ENCODE measurements at regions not wholly inside any gene's neighbourhood (a gene's known extent, or its start where the extent isn't known, plus 50 kb on each side); places are given as distances from the start of the nearest gene placed in this dataset.
"Not testable (repeated sequence)": the region's sequence is repeated elsewhere in the genome, so short reads cannot be mapped to it uniquely, and the experiment has no call there.

DNA sequence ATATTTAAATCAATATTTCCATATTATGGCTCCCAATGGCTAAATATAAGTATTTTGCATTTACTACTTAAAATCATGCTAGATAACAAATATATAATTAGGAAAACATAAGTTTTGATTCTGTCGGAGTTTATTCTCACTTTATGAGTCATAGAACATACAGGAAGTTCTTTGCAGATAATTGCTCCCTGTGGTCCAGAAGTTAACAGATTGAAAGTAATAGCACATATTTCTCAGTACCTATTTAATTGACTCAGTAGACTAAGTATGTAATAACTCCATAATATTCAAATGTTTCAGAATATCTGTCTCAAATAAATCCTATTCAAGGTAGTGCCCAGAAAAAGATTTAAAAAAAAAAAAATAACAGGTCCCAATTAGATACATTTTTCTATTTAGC lies 806.0 kb upstream of the ATXN7L3B start:
- no peak for DNase-seq

DNA sequence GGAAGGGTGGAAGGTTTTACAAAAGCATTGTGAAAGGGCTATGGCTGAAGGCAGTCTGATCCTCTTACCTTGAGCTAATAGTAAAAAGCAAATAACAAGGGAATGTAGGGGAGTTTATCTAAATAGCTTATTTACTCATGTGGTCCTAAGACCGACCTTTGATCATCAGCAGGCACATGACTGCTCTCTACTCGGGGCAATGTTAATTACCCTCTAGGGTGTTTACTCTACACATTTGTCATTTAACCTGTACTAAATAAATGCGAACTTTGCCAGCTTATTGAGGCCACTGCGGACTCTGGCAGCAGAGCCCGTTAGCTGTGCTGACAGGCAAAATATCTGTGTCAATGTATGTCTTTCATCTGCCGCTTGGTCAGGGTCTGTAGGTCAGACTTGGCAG lies 768.3 kb upstream of the ATXN7L3B start:
- DNase-seq = no peak

DNA sequence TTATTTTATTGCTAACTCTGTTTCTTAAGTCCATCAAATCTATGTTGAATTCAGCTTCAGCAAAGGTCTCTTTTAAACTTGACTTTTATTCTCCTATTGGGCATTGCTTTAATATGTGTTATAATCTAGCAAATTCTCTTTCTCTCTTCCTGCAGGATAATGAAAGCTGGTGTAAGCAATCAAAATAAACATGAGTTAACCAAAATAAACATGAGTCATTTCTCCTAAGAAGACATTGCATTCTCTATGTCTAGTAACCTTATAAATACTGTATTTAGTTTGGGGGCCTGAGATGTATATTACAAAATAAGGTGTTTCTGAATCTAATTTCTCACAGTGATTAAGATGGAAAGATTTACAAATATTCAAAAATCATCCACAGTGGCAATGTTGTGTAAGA lies 739.1 kb upstream of the ATXN7L3B start:
- DNase-seq = no peak

DNA sequence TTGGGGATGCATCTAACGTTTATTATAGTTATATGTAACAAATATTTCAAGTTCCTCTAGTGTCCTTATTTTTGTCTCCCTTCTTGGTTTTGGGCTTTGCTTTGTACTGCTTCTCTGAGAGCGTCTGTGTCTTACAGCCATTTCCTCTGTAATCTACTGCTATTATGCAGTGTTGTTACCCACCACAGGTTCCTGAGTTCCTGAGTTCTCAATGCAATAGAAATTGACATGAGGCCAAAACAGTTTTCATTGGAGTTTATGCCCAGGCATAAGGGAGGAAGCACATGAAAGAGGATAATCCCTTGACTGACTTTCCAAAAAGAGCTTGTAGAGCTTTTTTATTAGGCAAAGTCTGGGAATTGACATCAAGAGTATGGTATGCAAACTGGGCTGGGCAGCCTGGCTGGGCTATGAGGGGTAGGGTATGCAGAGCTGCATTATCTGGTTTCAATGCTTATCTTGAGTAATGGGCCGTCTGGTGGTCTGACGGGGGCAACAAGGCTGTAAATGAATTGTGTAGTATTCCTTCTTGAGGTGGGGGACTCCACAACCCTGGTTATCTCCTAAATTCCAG lies 722.5 kb upstream of the ATXN7L3B start:
- no peak for DNase-seq

DNA sequence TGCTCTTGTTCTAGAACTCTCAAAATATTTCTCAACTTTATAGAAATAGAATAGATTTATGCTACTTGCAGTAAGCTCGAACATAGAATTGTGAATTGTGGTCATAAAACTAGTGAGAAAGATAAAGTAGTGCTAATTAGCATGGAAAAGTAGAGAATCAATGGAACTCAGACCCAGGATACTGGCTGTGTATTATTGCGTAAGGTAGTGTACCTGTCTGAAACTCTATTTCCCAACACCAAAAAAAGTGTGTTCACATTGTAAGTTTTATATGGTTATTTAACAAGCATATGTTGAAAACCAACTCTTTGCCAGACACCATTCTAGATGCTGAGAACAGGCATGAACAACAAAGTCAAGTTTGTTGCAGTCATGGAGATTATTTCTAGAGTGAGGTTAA lies 720.5 kb upstream of the ATXN7L3B start:
- DNase-seq = no peak

DNA sequence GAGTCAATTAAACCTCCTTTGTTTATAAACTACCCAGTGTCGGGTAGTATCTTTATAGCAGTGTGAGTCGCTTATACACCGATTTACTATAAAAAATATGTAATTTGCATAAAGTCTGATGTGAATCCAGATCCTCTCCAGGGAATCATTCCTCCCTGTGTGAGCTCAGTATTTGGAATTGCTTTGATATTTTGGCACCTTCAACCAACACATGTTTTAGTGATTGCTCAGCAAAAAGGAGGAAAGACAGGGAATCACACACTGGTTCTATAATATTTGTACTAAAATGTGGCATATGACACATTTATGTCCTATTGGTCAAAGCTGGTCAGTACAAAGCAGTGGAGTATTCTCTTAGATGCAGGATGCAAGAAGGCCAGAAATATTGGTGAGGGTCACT lies 703.9 kb upstream of the ATXN7L3B start:
- DNase-seq = no peak

DNA sequence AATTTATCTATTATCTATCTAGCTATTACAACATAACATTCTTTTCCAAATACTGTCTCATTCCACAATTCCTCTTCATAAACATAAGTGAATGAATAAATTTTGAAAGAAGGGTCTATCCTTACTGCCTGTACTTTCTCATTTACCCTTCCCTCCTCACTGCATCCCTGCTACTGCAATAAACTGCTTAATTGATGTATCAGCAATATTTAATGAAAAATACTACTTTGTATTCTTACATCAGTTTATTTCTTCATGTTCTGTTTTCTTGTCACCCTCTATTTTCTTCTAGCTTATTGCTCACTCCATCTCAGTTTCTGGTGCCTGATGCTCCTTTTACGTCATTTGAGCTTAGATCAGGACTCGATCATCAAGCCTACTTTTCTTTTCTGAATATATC lies 695.7 kb upstream of the ATXN7L3B start:
- DNase-seq = no peak

DNA sequence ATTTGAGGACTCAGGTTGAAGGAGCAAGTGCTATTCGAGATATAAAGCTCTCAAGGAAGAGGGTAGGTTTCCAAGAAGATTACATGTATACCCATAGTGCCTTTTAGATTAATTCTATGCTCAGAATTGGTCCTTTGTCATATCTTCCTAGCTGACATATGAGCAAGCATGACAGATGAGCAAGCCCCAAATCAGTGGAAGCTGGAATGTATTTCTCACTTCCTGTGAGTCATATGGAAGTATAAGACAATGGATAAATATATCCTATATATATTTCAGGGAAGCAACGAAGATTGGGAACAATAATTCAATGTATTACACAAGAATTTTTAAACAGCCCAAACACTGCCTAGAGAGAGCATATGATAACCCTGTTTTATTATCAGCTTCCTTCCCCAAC lies 674.1 kb upstream of the ATXN7L3B start:
- peak; percentile 22 for DNase-seq

DNA sequence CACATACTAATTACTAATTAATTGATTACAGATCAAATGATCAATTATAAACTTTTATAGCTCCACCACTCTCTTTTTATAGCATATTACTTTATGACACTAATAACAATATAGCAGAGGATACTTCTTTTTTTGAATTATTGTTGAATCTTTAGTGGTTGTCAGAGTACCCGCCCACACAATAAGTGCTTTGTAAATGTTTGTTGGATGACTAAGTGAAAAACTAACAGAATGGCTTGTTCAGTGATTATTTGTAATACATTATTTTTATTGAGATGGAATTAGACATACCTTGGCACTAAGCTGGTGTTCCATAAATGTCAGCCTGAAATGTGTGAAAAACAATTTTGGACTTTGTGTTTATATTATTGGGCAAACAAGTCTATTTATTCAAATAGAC lies 670.5 kb upstream of the ATXN7L3B start:
- no peak for DNase-seq

DNA sequence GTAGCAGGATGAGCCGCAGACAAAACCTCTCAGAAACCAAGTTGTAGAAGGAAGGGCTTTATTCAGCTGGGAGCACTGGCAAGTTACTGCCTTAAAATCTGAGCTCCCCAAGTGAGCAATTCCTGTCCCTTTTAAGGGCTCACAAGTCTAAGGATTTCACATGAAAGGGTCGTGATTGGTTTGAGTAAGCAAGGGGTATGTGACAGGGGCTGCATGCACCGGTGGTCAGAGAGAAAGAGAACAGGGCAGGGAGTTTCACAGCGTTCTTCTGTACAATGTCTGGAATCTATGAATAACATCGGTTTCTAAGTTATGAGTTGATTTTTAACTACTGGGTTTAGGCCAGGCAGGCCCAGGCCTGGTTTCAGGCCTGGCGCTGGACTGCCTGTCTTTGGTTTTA lies 660.3 kb upstream of the ATXN7L3B start:
- not testable (repeated sequence) for DNase-seq

DNA sequence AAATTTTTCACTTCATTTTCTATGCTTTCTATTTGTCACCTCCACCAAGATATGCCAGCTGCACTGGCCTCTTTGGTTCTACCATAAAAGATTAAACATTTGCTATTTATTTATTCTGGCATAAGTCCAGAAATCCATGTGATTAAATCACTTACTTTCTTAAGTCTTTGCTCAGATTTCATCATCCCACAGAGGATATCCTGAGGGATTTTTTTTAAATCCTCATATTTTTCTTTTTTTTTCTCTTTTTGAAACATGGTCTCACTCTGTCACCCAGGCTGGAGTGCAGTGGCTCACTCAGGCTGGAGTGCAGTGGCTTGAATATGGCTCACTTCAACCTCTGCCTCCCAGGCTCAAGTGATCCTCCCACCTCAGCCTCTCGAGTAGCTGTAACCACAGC lies 645.4 kb upstream of the ATXN7L3B start:
- no peak for DNase-seq

DNA sequence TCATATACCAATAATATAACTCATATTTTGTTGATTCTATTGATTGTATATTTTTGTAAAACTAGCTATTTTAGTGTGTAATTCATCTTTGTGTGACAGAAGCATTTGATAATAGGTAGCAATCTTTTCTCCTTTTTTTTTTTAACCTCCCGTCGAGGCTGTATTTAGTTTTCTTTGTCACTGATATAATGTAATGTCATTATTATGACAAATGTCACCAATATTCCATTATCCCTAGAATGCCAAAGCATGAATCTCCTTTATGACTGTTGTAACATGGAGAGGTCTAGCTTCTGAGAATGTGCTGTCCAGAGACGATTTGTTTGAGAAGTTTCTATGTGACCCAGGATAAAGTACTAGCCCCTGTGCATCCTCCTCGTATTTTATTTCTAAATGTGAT lies 639.0 kb upstream of the ATXN7L3B start:
- DNase-seq = no peak

DNA sequence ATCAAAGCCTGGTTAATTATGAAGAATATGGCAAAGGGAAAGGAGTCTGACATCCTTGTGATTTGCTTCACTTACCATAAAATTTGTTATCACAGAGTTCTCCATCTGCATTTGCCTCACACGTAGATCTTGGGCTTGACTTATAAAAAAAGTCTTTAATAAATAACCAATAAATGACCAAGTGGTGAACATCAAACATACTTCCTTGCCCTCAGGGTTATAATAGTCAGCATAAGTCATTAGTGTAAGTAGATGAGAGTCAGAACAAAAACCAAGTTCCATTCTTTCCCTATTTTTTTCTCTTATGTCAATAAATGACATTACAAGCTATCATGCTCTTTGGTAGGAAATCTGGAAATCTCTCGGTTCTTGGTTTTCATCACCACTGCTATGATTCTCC lies 635.4 kb upstream of the ATXN7L3B start:
- no peak for DNase-seq

DNA sequence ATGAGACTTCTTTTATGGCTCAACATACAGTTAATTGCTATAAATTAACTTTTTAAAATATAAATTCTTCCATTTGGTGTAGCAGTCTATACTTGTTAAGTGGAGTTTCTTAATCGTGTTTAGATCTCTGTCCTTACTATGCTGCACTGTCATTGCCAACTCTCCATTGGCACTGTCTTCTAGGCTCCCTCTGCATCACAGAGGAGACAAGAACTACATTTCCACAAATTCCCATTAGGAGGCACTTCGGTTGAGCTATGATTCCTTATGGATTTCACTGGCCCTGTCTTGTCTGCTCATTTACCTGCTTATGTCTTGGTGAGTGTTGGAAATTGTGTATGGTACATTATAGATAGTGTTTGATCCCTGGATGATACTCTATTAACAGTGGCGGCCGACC lies 630.9 kb upstream of the ATXN7L3B start:
- no peak for DNase-seq

DNA sequence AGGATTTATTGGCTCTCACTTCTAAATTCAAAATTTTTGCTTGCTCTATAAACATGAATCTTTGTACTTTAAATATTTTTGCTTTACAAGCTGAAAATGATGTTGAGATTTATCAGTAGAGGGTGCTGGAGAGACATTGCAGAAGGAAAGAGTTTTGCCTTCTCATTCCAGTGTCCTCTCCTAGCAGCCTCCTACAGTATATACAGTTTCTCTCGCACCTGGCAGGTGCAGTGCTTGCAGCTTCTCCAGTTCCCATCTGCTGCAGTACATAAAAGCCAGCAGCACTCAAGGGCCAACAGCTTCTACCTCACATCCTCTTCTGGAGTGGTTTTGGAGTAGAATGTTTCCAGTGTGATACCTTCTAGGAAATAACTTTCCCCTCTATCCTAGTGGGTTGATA lies 601.8 kb upstream of the ATXN7L3B start:
- DNase-seq = no peak

DNA sequence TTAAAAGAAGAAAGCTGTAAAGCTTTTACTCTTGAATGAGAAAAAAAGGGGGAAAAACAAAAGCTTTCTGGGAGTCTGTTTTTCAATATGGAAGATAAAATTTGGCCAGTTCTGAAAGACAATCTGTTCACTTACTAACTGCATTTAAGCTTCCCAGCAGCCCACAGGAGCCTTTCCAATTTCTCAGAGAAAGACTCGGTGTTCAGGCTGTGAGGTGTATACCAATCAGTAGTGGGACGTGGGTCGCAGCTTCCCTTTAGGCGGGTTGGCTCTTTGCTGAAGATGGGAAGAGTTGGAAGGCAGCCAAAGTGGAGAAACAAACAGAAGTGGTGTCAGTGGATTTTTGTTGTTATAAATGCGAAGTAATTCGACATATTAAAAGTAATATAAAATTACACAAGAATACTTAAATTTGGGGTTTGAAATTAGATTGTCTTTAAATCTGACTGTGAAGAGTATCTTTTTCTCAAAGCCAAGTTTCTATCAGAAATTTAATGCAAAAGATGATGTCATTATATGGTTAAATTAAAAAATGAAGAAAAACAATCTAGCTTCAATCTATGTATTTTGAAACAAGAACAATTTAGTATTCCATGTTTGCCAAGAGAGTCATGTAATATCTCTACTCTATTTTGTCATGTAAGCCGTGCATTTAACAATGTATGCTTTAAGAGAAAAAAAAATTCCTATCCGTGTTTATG lies 590.2 kb upstream of the ATXN7L3B start:
- no peak for DNase-seq

DNA sequence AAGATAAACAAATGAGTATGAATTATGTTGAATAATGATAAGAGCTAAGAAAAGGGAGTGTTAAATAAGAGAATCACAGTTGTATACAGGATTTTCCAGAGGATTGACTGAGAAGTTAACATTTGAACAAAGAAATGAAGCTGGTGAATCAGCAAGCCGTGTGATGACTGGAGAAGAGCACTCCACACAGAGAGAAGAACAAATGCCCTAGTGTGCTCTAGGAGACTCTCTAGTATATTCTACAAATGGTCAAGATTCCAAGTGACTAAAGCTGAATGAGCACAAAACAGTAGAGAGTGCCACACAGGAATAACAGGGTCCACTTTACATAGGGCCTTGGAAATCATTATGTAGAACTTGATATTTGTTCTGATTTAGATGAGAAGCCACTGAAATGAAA lies 587.1 kb upstream of the ATXN7L3B start:
- no peak for DNase-seq

DNA sequence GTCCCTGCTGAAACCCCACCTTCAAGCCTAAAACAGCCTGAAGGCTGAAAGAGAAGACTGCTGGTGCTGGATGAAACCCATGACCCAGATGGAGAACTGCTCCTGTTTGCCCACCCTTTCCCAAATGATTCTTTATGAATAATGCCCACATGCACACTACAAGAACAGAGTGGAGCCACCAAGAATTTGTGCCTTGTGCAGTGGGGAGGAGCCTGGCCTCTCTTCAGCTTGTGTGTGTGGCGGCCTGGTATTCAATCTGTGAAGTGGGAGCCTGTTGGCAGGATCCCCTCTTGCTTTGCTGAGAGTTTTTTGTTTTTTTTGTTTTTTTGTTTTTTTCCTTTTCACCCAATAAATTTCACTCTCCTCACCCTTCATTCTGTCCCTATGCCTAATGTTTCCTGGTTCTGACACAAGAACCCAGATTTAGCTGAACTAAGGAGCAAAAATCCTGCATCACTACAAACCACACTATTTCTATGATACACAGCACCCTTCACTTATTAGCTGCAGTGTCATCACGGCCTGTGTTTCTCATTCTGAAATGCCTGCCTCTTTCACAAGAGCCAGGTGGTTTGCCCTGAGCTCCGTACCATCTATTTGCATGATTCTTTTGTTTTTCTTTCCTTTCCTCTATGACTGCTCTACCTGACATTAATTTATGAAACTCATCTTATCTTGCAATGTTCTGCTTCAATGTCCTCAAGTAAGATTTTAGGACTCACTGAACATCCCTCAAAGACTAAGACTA lies 585.5 kb upstream of the ATXN7L3B start:
- DNase-seq = no peak

DNA sequence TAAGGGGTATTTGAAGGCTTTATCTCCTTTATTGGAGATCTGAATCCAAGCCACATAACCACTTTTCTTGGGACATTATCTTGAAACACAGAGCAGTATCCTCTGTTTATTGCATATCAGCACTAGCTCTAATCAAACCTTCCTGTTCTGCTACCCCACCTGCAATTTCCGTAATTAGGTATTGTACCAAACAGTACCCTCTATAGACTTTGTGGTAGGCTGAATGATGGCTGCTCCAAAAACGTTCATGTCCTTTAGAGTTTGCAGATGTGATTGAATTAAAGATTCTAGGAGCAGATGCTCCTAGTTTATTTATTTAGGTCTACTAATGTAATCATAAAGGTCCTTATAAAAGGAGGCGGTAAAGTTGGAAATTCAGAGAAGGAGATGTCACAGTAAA lies 573.0 kb upstream of the ATXN7L3B start:
- no peak for DNase-seq

DNA sequence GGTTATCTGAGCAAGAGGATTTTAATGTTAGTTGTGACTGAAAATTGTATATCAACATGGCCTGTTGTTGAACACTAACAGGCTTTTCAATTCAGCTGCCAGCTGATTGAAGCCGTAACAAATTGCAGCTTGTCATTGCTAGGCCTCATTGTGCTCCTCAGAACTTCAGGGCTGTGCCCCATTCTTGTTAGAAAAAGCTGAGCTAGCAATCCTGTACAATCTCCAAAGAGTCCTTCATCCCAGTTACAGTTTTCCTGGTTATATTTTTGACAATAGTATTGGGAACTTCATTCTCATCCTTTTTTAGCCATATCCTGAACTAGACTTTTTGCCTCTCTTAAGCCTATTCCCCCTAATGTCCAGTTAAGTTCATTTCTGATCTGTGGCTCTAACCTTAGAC lies 564.1 kb upstream of the ATXN7L3B start:
- DNase-seq = no peak

DNA sequence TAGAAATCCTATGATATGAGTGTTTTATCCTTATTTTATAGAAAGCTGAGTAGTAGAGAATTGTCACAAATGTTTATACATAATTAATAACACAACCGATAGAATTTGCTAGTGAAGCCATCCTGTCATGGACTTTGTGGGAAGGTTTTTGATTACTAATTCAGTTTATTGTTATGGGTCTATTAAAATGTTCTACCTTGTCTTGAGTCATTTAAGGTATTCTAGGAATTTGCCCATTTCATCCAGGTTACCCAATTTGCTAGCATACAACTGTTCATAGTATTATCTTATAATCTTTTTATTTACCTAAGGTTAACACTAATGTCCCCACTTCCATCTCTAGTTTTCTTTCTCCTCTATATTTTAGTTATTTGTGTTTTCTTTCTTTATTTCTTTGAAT lies 553.1 kb upstream of the ATXN7L3B start:
- no peak for DNase-seq

DNA sequence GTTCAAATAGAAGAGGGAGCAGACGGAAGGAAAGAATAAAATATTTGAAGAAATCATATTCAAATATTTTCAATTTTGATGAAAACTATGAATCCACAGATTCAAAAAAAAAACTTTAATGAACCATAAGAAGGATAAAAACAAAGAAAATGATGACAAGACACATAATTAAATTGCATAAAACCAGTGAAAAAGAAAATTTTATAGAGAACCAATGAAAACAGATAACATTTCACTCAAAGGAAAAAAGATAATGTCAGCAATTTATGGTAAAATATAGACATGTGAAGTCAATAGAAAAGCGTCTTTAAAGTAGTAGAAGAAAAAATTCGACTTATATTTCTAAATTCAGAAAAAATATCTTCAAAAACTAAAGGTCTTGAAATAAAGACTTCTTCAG lies 546.5 kb upstream of the ATXN7L3B start:
- DNase-seq = no peak

DNA sequence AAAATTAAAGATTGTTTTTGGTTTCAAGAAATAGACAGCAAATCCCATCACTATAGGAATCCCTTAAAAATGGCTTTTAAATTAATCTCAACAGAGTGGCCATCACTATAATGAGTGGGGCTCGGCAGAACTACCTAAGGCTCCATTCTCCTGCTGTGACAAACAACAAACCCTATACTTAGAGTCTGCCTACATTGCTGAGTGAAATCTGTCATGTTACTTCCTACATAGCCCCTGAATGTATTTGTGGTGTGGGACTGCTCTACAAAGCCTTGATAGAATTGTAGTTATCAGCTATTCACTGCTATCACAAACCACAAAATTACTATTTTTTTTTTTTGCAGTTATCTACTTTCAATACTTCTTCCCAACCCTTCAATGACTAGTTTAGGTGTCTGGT lies 538.7 kb upstream of the ATXN7L3B start:
- DNase-seq = no peak

DNA sequence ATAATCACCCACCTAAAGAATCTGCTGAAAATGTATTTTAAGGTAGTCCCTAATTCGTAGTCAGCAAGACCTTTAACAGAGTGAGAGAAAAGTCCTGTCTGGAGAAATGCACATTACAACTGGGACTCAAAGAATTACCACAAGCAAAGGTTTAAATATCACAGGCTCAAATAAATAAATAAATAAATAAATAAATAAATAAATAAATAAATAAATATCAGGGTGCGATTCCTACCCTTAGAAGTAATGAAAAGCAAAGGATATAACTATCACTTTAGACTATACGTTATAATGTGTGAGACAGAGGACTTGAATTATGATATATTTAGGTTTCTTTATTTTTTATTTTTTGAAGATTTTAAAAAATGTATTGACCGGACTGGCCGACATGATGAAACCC lies 522.5 kb upstream of the ATXN7L3B start:
- DNase-seq = no peak

DNA sequence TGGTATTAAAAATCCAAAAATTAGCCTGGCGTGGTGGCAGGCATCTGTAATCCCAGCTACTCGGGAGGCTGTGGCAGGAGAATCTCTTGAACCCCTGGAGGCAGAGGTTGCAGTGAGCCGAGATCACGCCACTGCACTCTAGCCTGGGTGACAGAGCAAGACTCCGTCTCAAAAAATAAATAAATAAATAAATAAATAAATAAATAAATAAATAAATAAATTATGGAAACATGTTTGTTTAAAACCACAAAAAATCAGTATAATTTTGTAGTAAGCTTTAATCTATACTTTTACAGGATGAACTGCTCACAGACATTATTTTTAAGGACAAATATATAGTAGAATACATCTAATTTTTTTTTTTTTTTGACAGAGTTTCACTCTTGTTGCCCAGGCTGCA lies 521.3 kb upstream of the ATXN7L3B start:
- DNase-seq = not testable (repeated sequence)
